Osteoblast (primary cell): ENCODE measurements at regions not wholly inside any gene's neighbourhood (a gene's known extent, or its start where the extent isn't known, plus 50 kb on each side); places are given as distances from the start of the nearest gene placed in this dataset.

ENCODE experiments used
- DNase-seq: peaks from one replicate; pipeline ENCODE4 v3.0.0; 2011; ENCODE audit warnings: low spot score, mixed read lengths; ENCODE audit not compliant: insufficient read length; ENCODE audit errors: missing footprints
- H2AFZ ChIP-seq: 2 replicates; pipeline ENCODE4 v1.6.0; 2011; ENCODE audit warnings: mild to moderate bottlenecking, low read length
- H3K27ac ChIP-seq: 2 replicates; pipeline ENCODE4 v1.5.1; 2011; ENCODE audit warnings: mild to moderate bottlenecking, low read depth, low read length, moderate library complexity
- H3K27me3 ChIP-seq: 2 replicates; pipeline ENCODE4 v1.6.0; 2012; ENCODE audit warnings: mild to moderate bottlenecking, control low read depth, inconsistent platforms, low read length, moderate library complexity; ENCODE audit not compliant: insufficient read depth
- H3K36me3 ChIP-seq: 2 replicates; pipeline ENCODE4 v1.5.1; 2011; ENCODE audit warnings: mild to moderate bottlenecking, low read length, control low read depth, moderate library complexity; ENCODE audit not compliant: insufficient read depth
- H3K4me1 ChIP-seq: 2 replicates; pipeline ENCODE4 v1.5.1; 2011; ENCODE audit warnings: mild to moderate bottlenecking, low read length, control low read depth, moderate library complexity; ENCODE audit not compliant: insufficient read depth
- H3K4me2 ChIP-seq: 2 replicates; pipeline ENCODE4 v1.6.0; 2011; ENCODE audit warnings: mild to moderate bottlenecking, low read length; ENCODE audit not compliant: insufficient read depth
- H3K4me3 ChIP-seq: fragments of 200-600 bp; sonication (generic); 3 replicates; pipeline ENCODE4 v1.5.1; 2012; ENCODE audit warnings: mild to moderate bottlenecking, low read length, inconsistent platforms; ENCODE audit not compliant: insufficient read depth
- H3K79me2 ChIP-seq: 2 replicates; pipeline ENCODE4 v1.6.0; 2012; ENCODE audit warnings: mild to moderate bottlenecking, low read length, control low read depth, inconsistent platforms; ENCODE audit not compliant: insufficient read depth
- H3K9me3 ChIP-seq: 2 replicates; pipeline ENCODE4 v1.5.1; 2011; ENCODE audit warnings: low read depth, low read length, control low read depth
- H4K20me1 ChIP-seq: 2 replicates; pipeline ENCODE4 v1.6.0; 2012; ENCODE audit warnings: mild to moderate bottlenecking, low read length, control low read depth; ENCODE audit not compliant: insufficient read depth
- CTCF ChIP-seq: IDR thresholded peaks from 2 replicates; pipeline ENCODE4 v1.5.1; 2011; ENCODE audit warnings: mild to moderate bottlenecking, low read depth, low read length, moderate library complexity; ENCODE audit errors: extremely low read depth

GRCh38 chr5:21085791-21086190 lies 1097.8 kb upstream of the CDH18 start:
- TF ChIP-seq CTCF = no peak

DNA sequence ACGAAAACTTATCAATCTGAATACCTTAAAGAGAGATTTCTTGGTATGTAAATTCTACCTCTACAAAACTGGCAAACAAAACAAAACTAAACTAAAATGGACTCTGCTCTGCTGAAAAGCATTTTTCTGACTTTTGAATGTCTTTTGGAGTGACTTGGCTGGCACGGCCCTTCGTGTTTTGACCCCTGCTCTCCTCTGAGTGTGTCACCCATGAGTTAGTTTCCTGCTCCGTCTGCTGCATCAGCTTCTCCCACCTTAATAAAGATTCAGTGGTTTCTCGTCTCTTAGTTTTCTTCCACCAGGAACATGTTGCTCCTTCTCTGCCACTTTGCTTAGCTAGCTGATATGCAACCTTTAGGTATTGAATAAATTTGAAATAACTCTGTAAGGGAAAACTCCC lies 1084.0 kb upstream of the CDH18 start:
- Histone ChIP-seq H3K9me3 (no peaks in the 10 kb centered on the region), H3K27me3 (no peaks in the 10 kb centered on the region), H3K4me3 (no peak overlapping the region), H2AFZ (no peak overlapping the region), H3K79me2 (no peaks in the 10 kb centered on the region), H3K27ac (no peak overlapping the region), H3K4me1 (no peaks in the 10 kb centered on the region), H3K36me3 (no peaks in the 10 kb centered on the region), H3K4me2 (no peak overlapping the region), H4K20me1 (no peaks in the 10 kb centered on the region)
- DNase-seq = no peak
- TF ChIP-seq CTCF = no peak

More at GRCh38 chr5:21085791-21086190, 1097.8 kb upstream of the CDH18 start:
- H3K79me2 ChIP-seq = no peaks in the 10 kb centered on the region
- H4K20me1 ChIP-seq = no peaks in the 10 kb centered on the region
- H3K4me3 ChIP-seq = no peak overlapping the region
- H3K27me3 ChIP-seq = no peaks in the 10 kb centered on the region
- no peak overlapping the region for H2AFZ ChIP-seq
- H3K9me3 ChIP-seq = no peaks in the 10 kb centered on the region
- H3K4me1 ChIP-seq = no peaks in the 10 kb centered on the region
- no peaks in the 10 kb centered on the region for H3K36me3 ChIP-seq
- no peak overlapping the region for H3K27ac ChIP-seq
- no peak overlapping the region for H3K4me2 ChIP-seq
- DNase-seq = no peak

DNA sequence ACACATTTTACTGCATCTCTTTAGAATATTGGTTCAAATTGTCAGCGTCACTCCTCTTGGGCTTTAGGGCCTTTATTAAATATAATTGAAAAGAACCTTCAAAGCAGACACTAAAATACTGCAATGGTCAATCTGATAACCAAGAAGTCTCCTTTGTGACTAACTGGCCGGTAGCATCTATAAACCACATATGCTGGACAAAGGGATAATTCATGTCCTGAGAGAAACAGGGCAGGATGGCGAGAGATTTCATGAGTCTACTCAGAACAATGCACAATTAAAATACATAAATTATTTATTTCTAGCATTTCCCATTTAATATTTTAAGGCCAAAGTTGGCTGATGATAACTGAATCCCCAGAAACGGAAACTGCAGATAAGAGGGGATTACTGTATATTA lies 1083.4 kb upstream of the CDH18 start:
- H4K20me1 ChIP-seq = no peaks in the 10 kb centered on the region
- no peaks in the 10 kb centered on the region for H3K79me2 ChIP-seq
- no peak for TF ChIP-seq CTCF
- H3K4me1 ChIP-seq = no peaks in the 10 kb centered on the region
- no peak overlapping the region for H3K27ac ChIP-seq
- no peaks in the 10 kb centered on the region for H3K27me3 ChIP-seq
- H3K9me3 ChIP-seq = no peaks in the 10 kb centered on the region
- no peak for DNase-seq
- H3K4me3 ChIP-seq = no peak overlapping the region
- H2AFZ ChIP-seq = no peak overlapping the region
- no peak overlapping the region for H3K4me2 ChIP-seq
- H3K36me3 ChIP-seq = no peaks in the 10 kb centered on the region

DNA sequence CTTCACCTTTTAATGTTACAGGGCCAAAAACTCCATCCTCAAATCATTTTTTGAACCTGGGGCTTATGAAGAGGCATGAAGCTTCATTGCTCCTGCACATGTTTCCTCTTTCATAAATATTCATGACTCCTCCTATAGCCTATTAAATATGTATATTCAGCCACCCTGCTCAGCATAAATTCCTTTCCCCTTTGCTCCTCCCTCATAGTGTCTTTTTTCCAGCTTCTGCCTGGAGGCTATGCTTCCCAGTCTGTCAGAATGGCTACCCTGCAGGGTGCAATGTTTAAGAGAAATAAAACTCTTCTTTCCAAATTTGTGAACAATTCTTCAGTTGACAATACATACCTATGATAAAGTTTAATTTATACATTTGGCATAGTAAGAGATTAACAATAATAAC lies 1082.9 kb upstream of the CDH18 start:
- no peaks in the 10 kb centered on the region for H4K20me1 ChIP-seq
- H3K27me3 ChIP-seq = no peaks in the 10 kb centered on the region
- no peaks in the 10 kb centered on the region for H3K36me3 ChIP-seq
- no peak overlapping the region for H3K4me3 ChIP-seq
- no peaks in the 10 kb centered on the region for H3K9me3 ChIP-seq
- TF ChIP-seq CTCF = no peak
- no peaks in the 10 kb centered on the region for H3K4me1 ChIP-seq
- H3K27ac ChIP-seq = no peak overlapping the region
- H2AFZ ChIP-seq = no peak overlapping the region
- no peaks in the 10 kb centered on the region for H3K79me2 ChIP-seq
- no peak overlapping the region for H3K4me2 ChIP-seq
- no peak for DNase-seq
